Renal pelvis (tissue), 1 donor: ENCODE measurements at regions not wholly inside any gene's neighbourhood (a gene's known extent, or its start where the extent isn't known, plus 50 kb on each side); places are given as distances from the start of the nearest gene placed in this dataset.
A peak's percentile ranks its signal among the peaks of the same experiment; 100 is the strongest.
"Not testable (repeated sequence)": the region's sequence is repeated elsewhere in the genome, so short reads cannot be mapped to it uniquely, and the experiment has no call there.

Experiments used
- DNase-seq: peaks from one replicate; pipeline ENCODE4 v3.0.0-alpha.2; 2013

- DNase-seq: no peak
These were observed 683.9 kb downstream of the CCSER2 start for GRCh38 chr10:85012305-85012704.

GRCh38 chr10:85026878-85027467, 698.6 kb downstream of the CCSER2 start:
- DNase-seq: no peak

- DNase-seq: no peak
These were observed 704.6 kb downstream of the CCSER2 start for GRCh38 chr10:85032981-85033380.

DNA sequence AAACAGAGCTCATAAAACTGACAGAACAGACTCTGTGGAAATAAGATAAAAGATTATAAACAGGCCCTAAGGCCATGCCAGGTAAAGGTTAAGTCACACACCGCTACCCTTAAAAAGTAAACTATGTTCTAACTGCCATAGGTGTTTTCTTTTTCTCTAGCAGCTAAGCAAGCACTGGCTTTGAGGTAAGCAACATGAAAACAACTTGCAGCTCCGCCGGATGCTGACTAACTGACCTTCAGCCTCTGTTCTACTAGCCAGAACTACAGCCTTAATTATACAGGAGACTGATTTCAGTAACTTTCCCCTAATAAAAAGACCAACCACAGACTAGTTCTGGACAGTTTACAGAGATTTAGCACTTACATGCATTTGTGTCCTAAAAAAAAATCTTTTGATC, 708.3 kb downstream of the CCSER2 start:
- DNase-seq: no peak

GRCh38 chr10:85039311-85039710, 710.9 kb downstream of the CCSER2 start:
- DNase-seq: no peak

GRCh38 chr10:85043207-85043606, 714.8 kb downstream of the CCSER2 start:
- DNase-seq: no peak

GRCh38 chr10:85045046-85045445, 716.7 kb downstream of the CCSER2 start:
- DNase-seq: no peak

- DNase-seq: no peak
These were observed 718.9 kb downstream of the CCSER2 start for GRCh38 chr10:85047170-85047834.

GRCh38 chr10:85047979-85048378, 719.6 kb downstream of the CCSER2 start:
- DNase-seq: no peak

DNA sequence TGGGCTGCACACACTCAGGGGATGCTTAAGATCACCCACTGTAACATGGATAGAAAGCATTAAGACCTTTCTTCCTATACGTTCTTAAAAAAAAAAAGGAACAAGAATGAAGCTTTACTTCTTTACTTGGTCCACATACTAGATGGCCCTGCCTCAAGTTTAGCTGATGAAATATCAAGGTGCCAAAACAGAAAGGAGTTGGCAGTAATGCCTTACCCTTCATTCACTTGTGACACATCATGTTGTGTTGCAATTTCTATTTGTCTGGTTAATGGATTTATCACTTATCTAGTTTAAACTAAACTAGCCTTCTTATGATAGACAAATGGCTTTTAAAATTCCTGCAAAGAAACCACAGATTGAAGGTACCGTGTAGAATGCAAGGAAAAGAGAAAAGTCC, 720.3 kb downstream of the CCSER2 start:
- DNase-seq: no peak

- DNase-seq: no peak
These were observed 732.6 kb downstream of the CCSER2 start for GRCh38 chr10:85060944-85061343.

GRCh38 chr10:85061401-85061800, 733.0 kb downstream of the CCSER2 start:
- DNase-seq: no peak

GRCh38 chr10:85067955-85068354, 739.6 kb downstream of the CCSER2 start:
- DNase-seq: no peak

DNA sequence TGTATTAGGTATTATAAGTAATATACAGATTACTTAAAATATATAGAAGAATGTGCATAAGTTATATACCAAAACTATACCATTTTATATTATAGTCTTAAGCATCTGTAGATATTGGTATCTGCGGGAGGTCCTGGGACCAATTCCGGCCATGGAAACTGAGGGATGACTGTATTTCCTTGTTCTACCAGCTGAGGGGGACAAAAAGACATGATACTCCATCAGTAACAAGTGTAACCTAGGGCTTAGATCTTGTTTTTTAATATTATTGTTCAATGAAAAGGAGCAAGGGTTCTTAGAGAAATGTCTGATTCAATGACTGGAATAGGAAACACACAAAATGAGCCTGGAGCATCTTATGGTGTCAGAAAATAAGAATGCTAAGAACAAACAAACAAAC, 752.5 kb downstream of the CCSER2 start:
- no peak for DNase-seq

GRCh38 chr10:85098835-85099521, 770.6 kb downstream of the CCSER2 start:
- DNase-seq: no peak

DNA sequence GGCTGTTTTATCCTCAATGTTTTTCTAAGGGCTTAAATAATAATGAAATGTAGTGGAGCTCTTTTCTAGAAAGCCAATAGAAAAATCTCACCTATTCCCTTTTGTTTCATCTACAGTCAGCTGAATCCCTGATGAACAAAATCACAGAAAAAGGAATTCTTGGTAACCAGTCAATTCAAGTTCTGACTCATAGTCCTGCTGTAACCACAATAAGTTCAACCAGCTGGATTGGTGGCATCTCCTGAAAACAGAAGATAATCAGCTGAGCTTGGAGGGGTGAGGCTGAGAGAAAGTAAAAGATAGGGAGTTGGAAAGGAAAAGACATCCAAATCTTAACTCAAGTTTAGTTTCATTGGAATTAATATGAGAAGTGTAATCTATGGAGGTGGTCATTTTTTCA, 772.1 kb downstream of the CCSER2 start:
- no peak for DNase-seq

GRCh38 chr10:85105614-85106255, 777.3 kb downstream of the CCSER2 start:
- DNase-seq: peak; percentile 28

- DNase-seq: no peak
These were observed 782.9 kb downstream of the CCSER2 start for GRCh38 chr10:85111271-85111670.

DNA sequence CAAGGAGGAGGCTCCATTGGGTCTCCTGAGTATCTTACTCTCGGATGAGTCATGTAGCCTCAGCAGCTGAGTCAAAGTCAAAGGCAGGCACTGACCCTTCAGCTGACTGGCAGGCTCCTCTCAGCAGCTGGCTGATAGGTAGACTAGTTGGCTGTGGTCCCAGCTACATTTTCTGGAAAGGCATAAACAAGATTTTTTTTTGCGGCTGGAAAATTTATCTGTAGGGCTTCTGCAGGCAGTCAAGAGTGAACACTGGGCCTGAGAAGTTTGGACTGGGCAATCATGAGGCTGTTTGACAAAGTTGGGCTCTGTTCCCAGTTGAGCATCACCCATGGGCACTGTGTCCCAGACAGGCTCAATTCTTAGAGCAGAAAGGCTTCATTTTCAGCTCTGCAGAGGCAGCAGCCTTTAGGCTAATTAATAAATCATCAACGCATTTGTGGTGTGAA, 796.2 kb downstream of the CCSER2 start:
- no peak for DNase-seq

DNA sequence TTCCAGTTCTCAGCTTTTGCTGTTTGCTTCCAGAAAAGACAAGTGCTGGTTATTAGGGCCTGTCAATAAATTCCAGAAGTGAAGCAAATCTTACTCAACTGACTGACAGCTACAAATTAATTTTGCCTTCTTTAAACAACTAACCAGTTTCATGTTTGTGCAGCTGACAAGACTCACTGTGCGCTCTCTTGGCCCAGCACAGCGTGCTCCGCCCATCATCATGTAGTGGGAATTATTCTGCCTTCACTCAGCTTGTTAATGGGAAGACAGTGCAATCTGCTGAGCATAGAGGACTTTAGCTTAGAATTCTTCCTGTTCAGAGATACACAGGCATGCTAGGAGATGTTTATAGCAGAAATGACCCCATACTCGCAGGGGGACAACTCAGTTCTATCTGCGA, 808.9 kb downstream of the CCSER2 start:
- no peak for DNase-seq

- DNase-seq: no peak
These were observed 809.7 kb downstream of the CCSER2 start for GRCh38 chr10:85138046-85138445.

GRCh38 chr10:85139124-85139523, 810.7 kb downstream of the CCSER2 start:
- no peak for DNase-seq

GRCh38 chr10:85141520-85141919, 813.1 kb downstream of the CCSER2 start:
- DNase-seq: not testable (repeated sequence)
